ENCODE measurements at regions not wholly inside any gene's neighbourhood (a gene's known extent, or its start where the extent isn't known, plus 50 kb on each side); places are given as distances from the start of the nearest gene placed in this dataset.

DNA sequence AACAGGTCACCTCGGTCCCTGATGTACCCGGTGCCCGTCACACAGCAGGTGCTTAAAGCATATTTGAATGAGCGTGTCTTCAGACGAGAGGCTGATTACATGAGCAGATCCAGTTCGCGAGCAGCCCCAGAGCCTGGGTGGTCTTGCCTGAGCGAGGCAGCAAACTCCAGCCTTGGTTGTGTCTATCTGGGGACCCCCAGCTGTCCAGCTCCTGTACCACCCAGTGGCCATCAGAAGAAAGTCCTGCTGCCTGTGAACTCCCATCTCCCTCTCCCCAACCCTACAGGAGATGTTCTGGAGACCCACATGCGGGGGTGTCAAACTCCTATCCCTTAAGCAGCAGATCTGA lies 174.2 kb downstream of the PHETA1 start:
- H3K4me3 ChIP-seq (ENCODE audit: low read depth, low read length), result no peak overlapping the region
- no peak for DNase-seq (ENCODE audit: low read depth)
- TF ChIP-seq CTCF (IDR thresholded peaks at IDR 0.05; ENCODE audit: insufficient read depth, low read length), result no peak

- TF ChIP-seq CTCF (IDR thresholded peaks at IDR 0.05; ENCODE audit: insufficient read depth, low read length), result no peak
- no peak overlapping the region for H3K4me3 ChIP-seq (ENCODE audit: low read depth, low read length)
- DNase-seq (ENCODE audit: low read depth), result no peak
Observed at GRCh38 chr12:111193977-111194702, 174.8 kb downstream of the PHETA1 start.

DNA sequence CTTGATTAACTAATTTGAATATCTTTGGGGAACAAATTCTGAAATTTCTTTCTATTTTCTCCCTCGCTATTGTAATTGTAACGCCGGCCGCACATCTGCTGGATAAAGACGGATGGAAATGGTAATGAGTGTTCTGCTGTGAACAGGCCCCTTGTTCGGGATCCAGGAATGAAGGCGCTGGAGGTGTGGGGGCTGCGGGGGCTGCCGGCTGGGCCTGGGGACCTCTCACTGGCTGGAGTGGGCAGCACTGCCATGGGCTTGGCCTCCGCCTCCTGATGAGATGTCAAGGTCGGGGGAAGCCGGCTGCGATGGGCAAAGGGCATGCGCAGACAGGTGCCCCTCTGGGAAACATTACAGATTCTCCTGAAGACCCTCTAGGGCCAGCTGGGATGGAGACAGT lies 175.4 kb downstream of the PHETA1 start:
- no peak overlapping the region for H3K4me3 ChIP-seq (ENCODE audit: low read depth, low read length)
- DNase-seq (ENCODE audit: low read depth), result no peak
- TF ChIP-seq CTCF (IDR thresholded peaks at IDR 0.05; ENCODE audit: insufficient read depth, low read length), result no peak

DNA sequence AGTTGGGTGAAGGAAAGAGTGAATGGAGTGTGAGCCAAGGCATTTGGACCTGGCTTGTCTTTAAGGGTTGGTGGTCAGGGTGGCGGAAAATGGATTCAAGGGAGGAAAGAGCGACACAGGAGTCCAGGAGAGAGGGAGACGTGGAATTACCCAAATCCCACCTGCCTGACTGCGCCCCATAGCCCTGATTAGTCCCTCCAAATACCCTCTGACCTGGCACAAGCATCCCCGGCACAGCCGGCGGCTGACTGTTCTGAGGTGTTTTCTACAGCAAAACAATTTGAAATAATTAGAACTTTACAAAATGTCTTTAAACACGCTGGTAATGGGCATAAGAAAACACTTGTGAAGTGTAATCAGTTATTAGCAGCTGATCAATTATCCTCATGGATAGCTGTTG lies 175.8 kb downstream of the PHETA1 start:
- DNase-seq (ENCODE audit: low read depth), result no peak
- no peak overlapping the region for H3K4me3 ChIP-seq (ENCODE audit: low read depth, low read length)
- TF ChIP-seq CTCF (IDR thresholded peaks at IDR 0.05; ENCODE audit: insufficient read depth, low read length), result no peak

GRCh38 chr12:111192647-111193046 lies 176.2 kb downstream of the PHETA1 start:
- DNase-seq (ENCODE audit: low read depth), result no peak
- no peak overlapping the region for H3K4me3 ChIP-seq (ENCODE audit: low read depth, low read length)
- no peak for TF ChIP-seq CTCF (IDR thresholded peaks at IDR 0.05; ENCODE audit: insufficient read depth, low read length)

DNA sequence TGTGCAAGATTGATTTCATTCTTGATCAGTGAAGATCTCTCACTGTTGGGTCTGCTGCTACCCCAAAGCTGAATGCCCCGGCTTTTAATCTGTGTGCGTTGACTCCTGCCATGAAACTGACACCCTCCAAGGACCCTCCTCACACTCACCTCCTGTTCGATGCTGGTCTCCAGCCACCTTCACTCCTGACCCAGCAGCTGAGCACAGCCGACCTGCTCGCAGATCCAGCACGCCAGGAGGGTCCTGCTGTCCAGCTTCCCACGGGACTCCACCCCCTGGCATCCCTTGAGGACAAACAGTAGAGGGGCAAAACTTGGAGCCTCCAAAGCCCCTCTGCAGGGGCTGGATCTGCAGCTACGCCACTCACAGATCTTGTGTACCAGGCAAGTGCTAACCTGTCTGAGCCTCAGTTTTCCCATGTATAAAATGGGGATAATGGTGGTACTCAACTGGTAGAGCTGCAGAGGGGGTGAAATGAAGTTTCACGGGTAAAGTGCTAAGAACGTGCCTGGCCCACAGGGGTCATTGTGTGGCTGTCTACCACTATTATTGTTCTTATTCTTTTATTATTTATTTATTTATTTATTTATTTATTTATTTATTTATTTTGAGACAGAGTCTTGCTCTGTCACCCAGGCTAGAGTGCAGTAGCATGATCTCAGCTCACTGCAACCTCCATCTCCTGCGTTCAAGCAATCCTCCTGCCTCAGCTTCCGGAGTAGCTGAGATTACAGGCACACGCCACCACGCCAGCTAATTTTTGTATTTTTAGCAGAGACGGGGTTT lies 178.0 kb downstream of the PHETA1 start:
- no peak for DNase-seq (ENCODE audit: low read depth)
- H3K4me3 ChIP-seq (ENCODE audit: low read depth, low read length), result no peak overlapping the region
- no peak for TF ChIP-seq CTCF (IDR thresholded peaks at IDR 0.05; ENCODE audit: insufficient read depth, low read length)

All from fibroblast of the aortic adventitia (primary cell).